ENCODE measurements at regions not wholly inside any gene's neighbourhood (a gene's known extent, or its start where the extent isn't known, plus 50 kb on each side); places are given as distances from the start of the nearest gene placed in this dataset.

DNA sequence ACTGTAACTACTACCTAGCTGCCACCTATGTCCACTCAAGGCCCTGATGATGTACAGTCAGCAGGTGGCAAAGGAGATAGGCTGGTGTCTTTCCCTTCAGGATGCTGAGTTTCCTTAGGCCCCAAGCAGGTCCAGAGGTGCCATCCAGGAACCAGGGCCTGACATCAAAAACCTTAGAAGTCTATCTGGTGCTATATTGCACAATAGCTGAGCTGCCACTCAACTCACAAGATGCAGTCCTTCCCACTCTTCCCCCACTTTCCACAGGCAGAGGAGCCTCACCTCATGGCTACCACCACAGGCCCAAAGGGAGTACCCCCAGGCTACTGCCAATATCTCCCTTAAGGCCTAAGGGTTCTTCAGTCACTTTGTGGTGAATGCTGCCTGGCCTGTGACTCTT is 83.9 kb upstream of the ZNF827 start:
- no peak for ATAC-seq

DNA sequence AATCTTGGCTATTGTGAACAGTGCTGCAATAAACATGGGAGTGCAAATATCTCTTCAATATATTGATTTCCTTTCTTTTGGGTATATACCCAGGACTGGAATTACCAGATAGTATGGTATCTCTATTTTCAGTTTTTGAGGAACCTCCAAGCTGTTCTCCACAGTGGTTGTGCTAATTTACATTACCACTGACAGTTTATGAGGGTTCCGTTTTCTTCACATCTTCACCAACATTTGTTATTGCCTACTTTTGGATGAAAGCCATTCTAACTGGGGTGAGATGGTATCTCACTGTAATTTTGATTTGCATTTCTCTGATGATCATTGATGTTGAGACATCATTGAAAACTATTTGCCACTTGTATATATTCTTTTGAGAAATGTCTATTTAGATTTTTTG is 79.6 kb upstream of the ZNF827 start:
- ATAC-seq = no peak

DNA sequence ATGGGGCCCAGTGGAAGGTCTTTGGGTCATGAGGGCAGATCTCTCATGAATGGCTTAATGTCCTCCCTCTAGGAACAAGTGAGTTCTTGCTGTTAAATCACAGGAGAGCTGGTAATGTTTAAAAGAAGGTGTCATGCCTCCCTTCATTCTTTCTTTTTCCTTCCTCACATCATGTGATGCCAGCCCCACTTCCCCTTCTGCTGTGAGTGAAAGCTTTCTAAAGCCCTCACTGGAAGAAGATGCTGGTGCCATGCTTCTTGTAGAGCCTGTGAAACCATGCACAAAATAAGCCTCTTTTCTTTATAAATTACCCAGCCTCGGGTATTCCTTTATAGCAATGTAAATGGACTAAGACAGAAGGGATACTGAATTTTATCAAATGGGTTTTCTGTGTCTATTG is 66.1 kb upstream of the ZNF827 start:
- ATAC-seq = no peak

DNA sequence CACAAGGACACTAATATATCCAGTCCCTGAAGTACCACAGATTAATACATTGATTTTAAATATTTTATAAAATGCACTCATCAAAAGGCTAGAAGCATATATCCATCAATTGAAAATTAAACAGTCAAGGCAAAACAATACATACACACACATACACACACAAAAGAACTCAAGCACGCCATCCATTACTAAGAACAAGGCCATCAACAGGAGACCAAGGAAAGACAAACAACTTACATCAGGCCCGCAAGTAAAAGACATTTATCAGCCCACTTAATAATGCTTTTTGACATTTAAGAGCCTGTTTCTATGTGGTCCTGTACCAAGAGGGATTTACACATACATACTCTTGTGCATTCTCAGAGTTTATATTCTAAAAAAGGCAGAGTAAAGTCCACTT is 50.0 kb upstream of the ZNF827 start:
- ATAC-seq = no peak

Data from activated CD4-positive, CD25-positive, alpha-beta regulatory T cell treated with anti-CD3 and anti-CD28 coated beads, Interleukin-2, amount 50 U/mL, for 24 hours (primary cell).